CD4-positive, alpha-beta T cell treated with Interleukin-10 for 1 hour (primary cell): ENCODE measurements at regions not wholly inside any gene's neighbourhood (a gene's known extent, or its start where the extent isn't known, plus 50 kb on each side); places are given as distances from the start of the nearest gene placed in this dataset.

ENCODE experiments used
- DNase-seq: peaks from one replicate; pipeline ENCODE4 v3.0.0-alpha.2; 2020

GRCh38 chr5:145166110-145166509 is 669.0 kb downstream of the PRELID2 start:
- DNase-seq, result no peak

- DNase-seq, result no peak
Measured at GRCh38 chr5:145163876-145164275, 671.3 kb downstream of the PRELID2 start.

GRCh38 chr5:145162626-145163025 is 672.5 kb downstream of the PRELID2 start:
- no peak for DNase-seq

- no peak for DNase-seq
Measured at GRCh38 chr5:145161391-145161790, 673.8 kb downstream of the PRELID2 start.

- DNase-seq, result no peak
Measured at GRCh38 chr5:145160679-145161078, 674.5 kb downstream of the PRELID2 start.

- DNase-seq, result no peak
Measured at GRCh38 chr5:145158730-145159129, 676.4 kb downstream of the PRELID2 start.

- no peak for DNase-seq
Measured at GRCh38 chr5:145157841-145158240, 677.3 kb downstream of the PRELID2 start.

GRCh38 chr5:145141534-145141933 is 693.6 kb downstream of the PRELID2 start:
- no peak for DNase-seq

GRCh38 chr5:145130996-145131395 is 704.1 kb downstream of the PRELID2 start:
- DNase-seq, result no peak

- no peak for DNase-seq
Measured at GRCh38 chr5:145129797-145130196, 705.3 kb downstream of the PRELID2 start.

GRCh38 chr5:145124806-145125205 is 710.3 kb downstream of the PRELID2 start:
- DNase-seq, result no peak

GRCh38 chr5:145118611-145119010 is 716.5 kb downstream of the PRELID2 start:
- DNase-seq, result no peak

GRCh38 chr5:145118127-145118526 is 717.0 kb downstream of the PRELID2 start:
- no peak for DNase-seq

GRCh38 chr5:145117285-145117684 is 717.9 kb downstream of the PRELID2 start:
- no peak for DNase-seq

GRCh38 chr5:145111420-145111819 is 723.7 kb downstream of the PRELID2 start:
- no peak for DNase-seq

GRCh38 chr5:145110834-145111233 is 724.3 kb downstream of the PRELID2 start:
- DNase-seq, result no peak

- no peak for DNase-seq
Measured at GRCh38 chr5:145110181-145110580, 725.0 kb downstream of the PRELID2 start.

- DNase-seq, result no peak
Measured at GRCh38 chr5:145105384-145105783, 729.8 kb downstream of the PRELID2 start.

GRCh38 chr5:145104106-145104505 is 731.0 kb downstream of the PRELID2 start:
- DNase-seq, result no peak

- no peak for DNase-seq
Measured at GRCh38 chr5:145101246-145101645, 733.9 kb downstream of the PRELID2 start.

GRCh38 chr5:145090115-145090514 is 745.0 kb downstream of the PRELID2 start:
- DNase-seq, result no peak

- DNase-seq, result no peak
Measured at GRCh38 chr5:145084834-145085233, 750.3 kb downstream of the PRELID2 start.

- no peak for DNase-seq
Measured at GRCh38 chr5:145077028-145077427, 758.1 kb downstream of the PRELID2 start.

GRCh38 chr5:145076040-145076439 is 759.1 kb downstream of the PRELID2 start:
- no peak for DNase-seq

GRCh38 chr5:145072889-145073288 is 762.3 kb downstream of the PRELID2 start:
- DNase-seq, result no peak

GRCh38 chr5:145068721-145069120 is 766.4 kb downstream of the PRELID2 start:
- DNase-seq, result no peak
